ENCODE measurements at regions not wholly inside any gene's neighbourhood (a gene's known extent, or its start where the extent isn't known, plus 50 kb on each side); places are given as distances from the start of the nearest gene placed in this dataset.
"Not testable (repeated sequence)": the region's sequence is repeated elsewhere in the genome, so short reads cannot be mapped to it uniquely, and the experiment has no call there.

DNA sequence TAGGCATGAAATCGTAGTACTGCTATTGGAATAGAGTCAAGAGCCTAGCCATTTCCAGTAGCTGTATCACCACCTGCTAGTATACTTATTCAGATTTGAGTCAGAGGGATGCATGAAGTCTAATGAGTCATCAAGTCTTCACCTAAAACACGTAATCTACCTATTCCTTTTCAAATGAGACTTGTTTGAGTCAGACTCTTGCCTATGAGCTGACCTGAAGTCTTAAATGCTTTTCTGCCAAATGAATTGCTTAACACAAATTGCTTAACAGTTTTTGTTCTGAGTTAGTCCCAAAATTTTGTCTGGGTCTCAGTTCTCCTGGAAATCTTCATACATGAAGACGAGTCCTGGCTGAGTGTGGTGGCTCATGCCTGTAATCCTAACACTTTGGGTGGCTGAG, 165.2 kb downstream of the GNAT3 start:
- DNase-seq, result no peak

DNA sequence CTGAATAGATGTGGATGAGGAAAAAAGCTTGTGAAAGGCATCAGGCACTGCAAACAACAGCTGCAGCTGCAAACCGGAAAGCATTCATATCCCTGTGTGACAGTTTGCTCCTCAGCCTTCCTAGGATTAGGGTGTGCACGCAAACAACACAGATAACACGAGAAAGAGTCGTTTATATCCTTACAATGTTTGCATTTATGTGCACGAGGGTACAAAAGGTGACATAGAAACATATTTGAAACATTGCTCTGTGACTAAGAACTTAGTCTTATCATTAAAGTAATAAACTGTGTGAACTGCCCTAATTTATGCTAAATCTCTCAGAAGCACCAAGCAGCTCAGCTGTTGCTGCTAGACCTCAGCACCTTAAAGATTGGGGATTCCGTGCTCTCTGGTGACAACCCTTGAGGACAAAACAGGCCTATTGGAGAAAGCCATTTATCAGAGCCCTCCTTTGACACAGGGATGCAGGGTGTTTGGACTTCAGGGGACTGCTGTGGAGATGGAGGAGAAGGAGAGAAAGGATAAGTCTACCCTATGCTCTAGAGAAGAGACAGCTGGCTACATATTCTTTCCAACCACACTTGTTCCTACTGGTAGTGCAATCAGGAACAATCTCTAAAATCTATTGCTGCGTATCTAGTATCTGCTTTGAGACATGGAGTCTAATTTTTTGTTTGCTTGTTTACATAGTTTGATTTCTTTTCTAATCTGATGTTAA, 176.2 kb downstream of the GNAT3 start:
- DNase-seq, result no peak

DNA sequence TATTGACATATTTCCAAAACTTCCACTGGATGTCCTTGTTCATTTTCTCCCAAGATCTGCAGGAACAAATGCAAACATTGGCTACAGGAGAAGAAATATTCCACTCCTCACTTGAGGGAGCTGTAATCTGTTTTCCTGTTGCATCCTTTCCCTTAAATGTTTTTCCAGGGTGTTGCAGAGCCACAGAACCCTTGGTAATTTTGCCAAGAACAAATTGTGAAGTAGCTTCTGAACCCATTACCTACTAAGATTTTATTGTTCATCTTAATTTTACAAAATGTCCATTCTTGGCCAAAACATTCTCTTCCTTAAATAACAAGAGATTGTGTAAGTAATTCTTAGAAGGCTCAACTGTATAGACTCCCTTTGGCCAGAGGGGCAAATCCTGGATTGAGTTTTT, 177.0 kb downstream of the GNAT3 start:
- no peak for DNase-seq

DNA sequence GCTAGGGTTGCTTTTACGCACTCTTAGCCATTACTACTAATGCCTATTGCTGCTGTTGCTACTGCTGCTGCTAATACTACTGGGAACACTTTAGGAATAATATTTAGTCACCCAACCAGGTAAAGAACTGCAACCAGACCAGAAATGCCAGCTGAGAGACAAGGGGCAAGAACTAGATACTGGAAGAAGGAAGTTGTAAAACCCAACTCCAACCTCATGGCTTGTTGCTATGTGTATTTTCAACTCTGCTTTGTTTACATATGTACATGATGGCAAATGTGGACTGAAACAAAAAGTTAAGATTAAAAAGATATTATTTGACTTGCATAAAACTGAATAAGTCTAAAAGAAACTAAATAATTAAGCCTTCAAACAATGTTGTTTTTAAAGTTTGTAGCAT, 177.7 kb downstream of the GNAT3 start:
- DNase-seq, result no peak

DNA sequence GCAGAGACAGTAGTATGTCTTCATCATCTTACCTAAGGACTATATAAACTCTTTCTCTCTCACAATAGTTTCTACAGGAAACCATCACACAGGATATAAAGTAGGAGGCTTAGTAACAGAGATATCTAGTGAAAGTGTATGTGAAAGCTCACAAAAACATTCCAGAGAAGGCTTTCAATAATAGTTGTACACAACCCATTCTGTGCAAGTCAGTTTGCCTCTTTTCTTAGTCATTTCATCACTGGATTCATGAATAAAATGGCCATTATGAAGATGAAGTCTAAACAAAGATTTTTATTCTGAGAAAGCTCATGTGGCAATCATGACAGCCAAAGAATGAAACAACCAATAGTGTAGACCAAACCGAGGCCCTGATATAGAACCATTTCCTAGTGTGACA, 178.8 kb downstream of the GNAT3 start:
- DNase-seq, result no peak

DNA sequence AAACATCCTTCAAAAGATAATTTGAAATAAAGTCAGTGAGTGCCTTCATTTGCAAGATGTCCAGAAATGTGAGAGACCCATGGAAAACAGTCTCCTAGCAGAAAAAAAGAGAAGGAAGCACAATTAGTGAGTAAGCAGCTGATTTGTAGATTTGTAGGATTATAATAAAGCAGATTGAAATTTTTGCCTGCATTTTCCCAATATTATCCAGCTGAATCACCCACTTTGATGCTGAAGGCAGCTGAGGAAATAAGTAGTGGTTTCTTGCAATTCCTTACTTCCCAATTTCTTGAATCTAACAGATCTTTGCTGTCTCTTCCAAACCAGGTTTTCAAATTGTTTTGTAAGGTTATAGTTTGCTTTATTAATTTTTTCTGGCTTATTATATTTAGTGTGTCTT, 181.4 kb downstream of the GNAT3 start:
- no peak for DNase-seq

DNA sequence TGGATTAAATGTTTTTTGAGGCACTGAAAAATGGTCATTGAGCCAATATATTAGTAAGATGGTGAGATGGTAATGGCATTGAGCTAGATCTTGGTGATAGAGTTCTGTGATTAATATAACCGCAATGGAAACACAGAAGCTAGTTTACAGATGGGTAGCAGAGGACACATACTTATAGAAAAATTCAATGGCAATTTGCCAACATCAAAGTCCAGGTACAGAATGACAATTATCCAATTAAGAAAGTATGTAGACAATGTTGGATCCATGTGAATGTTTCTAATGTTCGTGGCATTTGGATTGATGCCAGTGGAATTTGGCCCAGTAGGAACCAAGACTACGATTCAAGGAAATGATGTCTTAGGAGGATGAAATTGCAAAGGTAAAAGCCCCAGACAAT, 187.8 kb downstream of the GNAT3 start:
- DNase-seq, result peak; percentile 68

DNA sequence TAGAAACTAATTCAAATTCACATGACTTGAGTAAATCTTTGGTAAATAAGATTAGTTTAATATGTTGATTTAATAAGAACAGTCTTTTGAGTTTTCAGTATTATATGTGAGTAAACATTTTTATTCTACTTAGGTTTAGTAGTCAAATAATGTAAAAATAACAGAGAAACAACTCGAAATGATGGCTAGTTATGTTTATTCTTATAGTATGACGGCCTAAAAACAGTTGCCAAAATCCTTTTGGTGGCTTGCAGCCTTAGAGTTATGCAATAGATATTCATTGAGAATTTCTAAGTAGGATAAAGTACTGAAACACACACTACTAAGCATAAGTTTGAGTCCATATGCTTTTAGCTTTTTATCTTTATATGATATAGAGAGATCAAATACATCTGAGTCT, 184.8 kb downstream of the GNAI1 start:
- no peak for DNase-seq

DNA sequence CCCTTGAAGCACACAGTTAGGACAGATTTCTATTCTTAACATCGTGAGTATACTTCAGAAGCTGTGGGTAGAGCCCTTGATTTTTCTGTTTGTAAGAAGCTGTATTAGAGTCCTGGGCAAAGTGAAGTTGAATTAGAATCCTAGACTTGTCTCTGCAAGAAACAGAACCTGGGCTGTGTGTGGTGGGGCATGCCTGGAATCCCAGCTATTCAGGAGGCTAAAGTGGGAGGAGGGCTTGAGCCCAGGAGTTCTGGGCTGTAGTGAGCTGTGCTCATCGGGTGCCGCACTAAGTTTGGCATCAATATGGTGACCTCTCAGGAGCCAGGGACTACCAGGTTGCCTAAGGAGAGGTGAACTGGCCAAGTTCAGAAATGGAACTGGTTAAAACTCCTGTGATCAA, 183.4 kb downstream of the GNAI1 start:
- no peak for DNase-seq

DNA sequence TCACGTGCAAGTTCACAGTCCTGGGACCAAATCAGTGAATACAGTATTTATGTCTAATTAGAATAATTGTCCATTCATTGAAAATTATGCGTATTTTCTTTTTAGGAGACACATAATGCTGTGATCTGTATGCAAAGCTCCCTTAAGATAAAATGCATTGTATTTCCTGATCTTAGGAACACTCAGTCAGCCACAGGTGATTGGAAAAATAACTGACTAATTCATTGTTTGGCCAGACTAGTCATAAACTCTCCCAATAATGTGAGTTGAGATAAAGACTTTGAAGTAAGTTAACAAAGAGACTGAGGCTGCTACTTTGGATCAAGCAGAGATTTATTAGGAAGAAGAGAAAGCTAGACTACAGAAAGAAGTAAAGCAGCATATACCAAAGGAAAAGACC, 182.2 kb downstream of the GNAI1 start:
- DNase-seq, result no peak

DNA sequence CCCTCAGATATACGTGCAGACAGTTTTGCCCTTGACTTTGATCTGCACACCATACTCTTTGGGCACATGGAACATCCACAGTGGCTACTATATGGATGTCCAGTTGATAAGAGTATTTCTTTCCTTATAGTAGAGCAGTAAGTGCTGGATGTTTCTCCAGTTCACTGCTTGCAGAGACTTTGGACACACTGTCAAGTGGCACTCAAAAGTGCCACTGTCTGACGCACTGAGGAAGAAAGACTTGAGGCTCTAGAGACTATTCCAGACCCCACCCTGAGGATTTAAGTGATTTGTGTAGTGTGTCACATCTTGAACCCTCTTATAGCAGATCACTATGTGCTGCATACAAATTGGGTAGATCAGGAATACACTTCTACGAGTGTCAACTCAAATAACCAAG, 179.1 kb downstream of the GNAI1 start:
- no peak for DNase-seq

DNA sequence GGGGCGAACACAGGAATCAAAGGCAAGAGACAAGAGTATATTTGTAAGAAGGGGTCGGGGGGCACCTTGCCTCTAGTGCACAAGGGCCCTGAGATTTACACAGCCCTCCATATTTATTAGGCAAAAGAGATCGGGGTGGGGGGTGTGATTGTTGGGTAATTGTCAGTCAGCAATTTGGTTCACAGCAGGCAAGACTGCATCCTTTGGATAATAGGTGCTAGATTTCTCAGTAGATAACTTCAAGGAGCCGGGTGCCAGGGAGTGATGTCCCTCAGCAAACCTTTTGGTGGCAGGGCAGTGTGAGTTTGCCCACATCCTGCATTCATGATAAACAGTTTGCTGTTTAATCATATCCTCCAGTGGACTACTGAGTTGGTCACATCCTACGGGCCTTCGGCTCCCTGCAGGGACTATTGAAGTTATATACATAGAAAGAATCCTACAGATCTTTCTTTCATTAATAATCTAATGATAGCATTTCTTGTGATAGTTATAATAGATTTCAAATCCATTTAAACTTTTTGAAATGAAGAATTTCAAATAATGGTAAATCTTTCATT, 178.5 kb downstream of the GNAI1 start:
- no peak for DNase-seq

DNA sequence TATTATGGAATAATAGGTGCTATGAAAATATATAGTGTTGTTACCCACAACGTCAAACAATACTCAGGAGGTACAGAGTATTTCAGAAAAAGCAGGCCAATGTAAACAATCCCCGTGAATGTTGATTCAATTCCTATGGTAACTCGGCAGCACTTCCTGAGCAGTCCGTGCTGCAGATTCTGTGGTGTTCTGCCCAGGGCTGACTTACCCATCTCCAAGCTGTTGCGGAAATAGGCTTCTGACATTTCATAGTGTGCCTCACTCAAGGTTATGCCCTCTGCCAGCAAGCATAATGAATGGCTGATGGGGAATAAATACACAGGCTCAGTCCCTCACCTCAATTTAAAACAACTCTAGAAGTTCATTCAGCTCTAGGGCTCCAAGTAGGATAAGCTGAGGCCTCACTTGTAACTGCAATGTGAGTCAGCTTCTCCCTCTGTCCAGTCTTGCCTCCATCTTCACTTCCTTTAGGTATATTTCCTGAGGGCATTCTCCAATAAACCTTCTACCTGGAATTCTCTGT, 177.6 kb downstream of the GNAI1 start:
- no peak for DNase-seq

DNA sequence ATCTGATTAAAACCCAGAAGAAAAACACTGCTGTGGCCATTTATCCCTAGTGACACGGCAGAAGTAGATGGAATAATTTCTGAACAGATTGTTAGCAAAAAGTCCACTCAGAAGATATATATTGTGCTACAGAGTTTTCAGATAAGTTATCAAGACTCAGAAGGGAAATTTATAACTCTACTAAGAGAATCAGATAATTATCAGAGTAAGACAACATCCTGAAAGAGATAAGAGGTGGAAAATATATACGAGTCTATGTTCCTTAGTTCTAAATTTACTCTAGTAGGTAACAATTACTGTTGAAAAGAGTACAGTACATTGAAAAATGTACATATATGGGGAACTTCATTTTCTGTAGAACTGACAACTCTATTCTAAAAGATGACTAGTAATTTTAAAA, 176.7 kb downstream of the GNAI1 start:
- DNase-seq, result no peak

DNA sequence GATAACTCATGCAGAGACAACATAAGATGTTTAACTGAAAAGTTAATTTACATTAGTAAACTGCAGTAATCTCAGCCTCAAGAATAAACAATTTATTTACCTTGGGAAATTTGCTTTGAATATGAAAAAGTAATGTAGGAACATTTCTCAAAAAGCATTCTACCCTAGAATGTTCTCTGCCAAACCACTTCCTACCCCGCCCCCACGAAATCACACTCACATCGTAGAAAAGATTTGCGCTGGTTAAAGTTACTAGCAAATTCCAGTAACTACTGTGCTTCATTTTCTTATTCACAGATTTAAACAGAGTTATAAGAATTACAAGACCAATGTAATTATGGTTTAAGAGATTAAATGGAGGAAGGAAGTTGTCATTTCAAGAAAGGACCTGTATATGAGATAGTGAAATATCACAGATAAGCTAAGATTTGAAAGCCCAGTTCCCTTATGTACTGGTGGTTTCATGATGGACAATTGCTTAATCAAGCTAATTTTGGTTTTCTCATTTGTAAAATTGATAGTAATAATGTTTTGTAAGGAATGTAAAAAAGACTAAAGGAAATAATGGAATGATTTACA, 175.4 kb downstream of the GNAI1 start:
- no peak for DNase-seq

DNA sequence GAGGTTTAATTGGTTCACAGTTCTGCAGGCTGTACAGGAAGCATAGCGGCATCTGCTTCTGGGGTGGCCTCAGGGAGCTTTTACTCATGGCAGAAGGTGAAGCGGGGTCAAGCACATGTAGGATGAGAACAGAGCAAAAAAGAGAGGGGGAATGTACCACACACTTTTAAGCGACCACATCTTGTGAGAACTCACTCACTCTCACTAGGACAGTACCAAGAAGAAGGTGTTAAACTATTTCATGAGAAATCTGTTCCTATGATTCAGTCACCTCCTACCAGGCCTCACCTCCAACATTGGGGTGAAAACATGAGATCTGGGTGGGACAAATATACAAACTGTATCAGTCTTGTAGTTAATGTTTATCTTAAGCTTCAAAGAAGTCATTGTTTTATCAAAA, 174.7 kb downstream of the GNAI1 start:
- DNase-seq, result no peak

DNA sequence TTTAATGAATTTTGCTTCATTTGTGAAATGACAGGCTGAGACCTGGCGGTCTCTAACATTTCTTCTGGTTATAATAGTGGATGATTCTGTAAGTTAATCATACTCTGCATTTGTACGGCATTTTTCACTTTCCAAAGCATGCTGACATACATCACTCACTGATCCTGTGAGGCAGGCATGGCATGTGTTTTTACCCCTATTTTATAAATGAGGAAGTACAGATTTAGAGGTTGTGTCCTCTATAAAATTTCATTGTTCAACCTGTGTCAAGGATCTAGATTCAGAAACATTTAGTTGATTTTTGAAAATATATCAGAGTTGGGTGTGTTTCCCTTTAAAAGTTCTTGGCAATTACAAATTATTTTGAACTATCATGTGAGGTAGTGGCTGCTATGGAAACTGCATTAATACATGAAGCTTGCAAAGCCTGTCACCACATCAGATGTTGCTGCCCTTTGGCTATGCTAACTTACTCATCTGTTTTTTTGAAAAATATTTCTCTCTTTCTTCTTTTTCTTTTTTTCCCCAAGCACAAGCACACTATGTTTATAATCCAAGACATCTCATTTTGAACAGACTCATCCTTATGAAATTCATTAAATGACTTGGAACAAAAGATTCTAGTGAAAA, 172.7 kb downstream of the GNAI1 start:
- DNase-seq, result no peak

DNA sequence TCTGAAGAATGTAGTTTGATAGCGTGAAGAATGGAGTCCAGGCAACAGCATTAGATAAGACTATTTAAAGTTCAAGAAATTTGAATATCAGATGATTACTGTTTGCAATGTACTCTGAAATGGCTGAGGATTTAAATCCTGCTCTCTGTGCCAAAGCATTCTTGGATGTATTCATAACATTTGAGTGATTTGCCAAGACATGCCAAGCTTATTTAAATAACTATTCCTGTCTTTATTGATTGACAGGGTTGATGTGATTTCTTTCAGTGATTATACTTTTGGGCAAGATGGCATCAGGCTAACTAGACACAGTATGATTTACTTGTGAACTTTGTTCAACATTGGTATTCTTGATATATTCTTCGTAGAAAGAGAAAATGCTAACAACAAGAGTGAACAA, 168.7 kb downstream of the GNAI1 start:
- DNase-seq, result peak; percentile 40

DNA sequence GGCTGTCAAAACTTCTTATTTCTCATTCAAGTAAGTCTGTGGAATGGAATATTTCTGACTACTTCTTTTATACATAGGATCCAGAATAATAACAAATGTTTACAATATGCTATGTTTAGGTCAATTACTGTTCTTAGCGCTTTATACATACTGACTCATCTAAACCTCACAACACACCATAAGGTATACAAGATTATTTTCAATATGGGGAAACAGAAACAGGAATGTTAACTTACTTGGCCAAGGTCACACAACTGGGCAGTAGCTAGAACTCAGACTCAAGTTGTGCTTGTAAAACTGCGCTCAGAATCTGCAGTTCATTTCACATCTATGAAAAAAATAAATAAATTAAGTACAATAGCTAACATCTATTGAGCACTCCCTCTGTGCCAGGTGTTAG, 168.0 kb downstream of the GNAI1 start:
- no peak for DNase-seq

DNA sequence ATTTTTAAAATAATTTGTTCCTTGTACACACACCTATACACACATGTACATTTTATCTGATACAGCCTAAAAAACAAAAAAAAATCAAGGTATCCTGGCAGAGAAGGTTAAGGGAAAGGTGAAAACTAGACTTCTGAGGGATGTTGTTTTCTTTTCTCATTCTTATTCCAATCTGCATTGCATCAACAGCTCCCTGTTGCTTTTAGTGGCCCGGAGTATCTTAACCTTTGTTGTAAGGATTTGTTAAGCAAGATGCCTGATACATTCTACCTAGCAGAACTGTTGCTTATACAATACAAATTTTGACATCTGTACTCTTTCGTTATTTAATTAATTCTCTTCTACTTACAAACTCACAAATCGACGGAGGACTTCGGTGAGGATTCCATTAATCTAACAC, 167.4 kb downstream of the GNAI1 start:
- DNase-seq, result no peak

DNA sequence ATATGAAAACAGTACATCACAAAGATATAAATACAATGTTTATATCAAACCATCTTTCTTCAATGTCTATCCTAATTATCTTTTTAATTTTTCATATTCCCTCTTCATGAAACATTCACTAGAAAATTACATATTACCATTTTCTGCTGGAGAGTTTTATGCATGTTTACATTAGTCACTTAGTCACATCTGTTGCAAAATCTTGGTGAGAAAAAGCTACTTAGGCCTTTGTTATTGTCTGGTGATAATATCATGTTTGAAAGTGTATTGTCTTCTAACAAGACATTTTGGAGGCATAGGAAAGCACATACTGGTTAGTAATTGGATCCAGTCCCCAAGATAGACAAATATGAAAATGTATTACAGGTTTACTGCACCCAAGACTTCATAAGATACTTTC, 163.6 kb downstream of the GNAI1 start:
- DNase-seq, result no peak

DNA sequence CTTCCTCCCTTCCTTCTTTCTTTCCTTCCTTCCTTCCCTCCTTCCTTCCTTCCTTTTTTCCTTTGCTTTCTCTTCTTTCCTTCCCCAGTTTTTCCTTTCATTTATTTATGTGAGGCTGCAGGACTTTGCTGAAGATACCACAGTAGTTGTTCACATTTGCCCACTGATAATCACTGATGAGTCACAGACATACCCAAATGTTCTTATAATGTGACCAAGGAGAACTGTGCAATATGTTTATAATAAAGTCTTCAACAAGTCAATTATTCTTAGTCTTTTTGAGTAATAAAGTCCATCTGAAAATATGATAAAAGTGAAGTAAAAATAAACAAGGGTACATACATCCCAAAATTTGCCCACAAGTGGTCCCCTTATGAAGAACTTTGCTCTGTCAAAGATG, 159.7 kb downstream of the GNAI1 start:
- no peak for DNase-seq

DNA sequence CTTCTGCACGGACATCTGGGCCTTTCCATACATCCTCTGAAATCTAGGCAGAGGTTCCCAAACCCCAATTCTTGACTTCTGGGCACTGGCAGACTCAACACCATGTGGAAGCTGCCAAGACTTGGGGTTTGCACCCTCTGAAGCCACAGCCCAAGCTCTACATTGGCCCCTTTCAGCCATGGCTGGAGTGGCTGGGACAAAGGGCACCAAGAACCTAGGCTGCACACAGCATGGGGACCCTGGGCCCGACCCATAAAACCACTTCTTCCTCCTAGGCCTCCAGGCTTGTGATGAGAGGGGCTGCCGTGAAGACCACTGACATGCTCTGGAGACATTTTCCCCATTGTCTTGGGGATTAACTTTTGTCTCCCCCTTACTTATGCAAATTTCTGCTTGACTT, 158.0 kb downstream of the GNAI1 start:
- not testable (repeated sequence) for DNase-seq
